CD4-positive, alpha-beta memory T cell (primary cell): ENCODE measurements at regions not wholly inside any gene's neighbourhood (a gene's known extent, or its start where the extent isn't known, plus 50 kb on each side); places are given as distances from the start of the nearest gene placed in this dataset.

Source experiments
- CTCF ChIA-PET: fragments of 350-600 bp; sonication (Branson Sonifier 250); formaldehyde crosslinking; loops from one replicate; lab custom pipeline; 2021; ENCODE audit warnings: inconsistent platforms; ENCODE audit not compliant: partially characterized antibody; lab: Charles Lee
- POLR2A ChIA-PET: fragments of 350-600 bp; sonication (Branson Sonifier 250); formaldehyde crosslinking; loops from one replicate; lab custom pipeline; 2021; ENCODE audit not compliant: partially characterized antibody; lab: Charles Lee
- DNase-seq, 5 donors: peaks; one replicate each; pipeline versions ENCODE4 v3.0.0 to v3.0.0-alpha.2; 2020 to 2022; ENCODE audit warnings: mixed read lengths in 1 of 5
- H3K27ac ChIP-seq: one replicate; pipeline ENCODE4 v1.7.0; 2013; ENCODE audit warnings: low read depth, low read length
- H3K27me3 ChIP-seq: 2 replicates; pipeline ENCODE4 v1.7.0; 2013; ENCODE audit warnings: mild to moderate bottlenecking, low read length, moderate library complexity; ENCODE audit not compliant: insufficient read depth
- H3K36me3 ChIP-seq: 2 replicates; pipeline ENCODE4 v1.7.0; 2013; ENCODE audit warnings: mild to moderate bottlenecking, low read length, moderate library complexity; ENCODE audit not compliant: insufficient read depth
- H3K4me1 ChIP-seq: 2 replicates; pipeline ENCODE4 v1.7.0; 2013; ENCODE audit warnings: mild to moderate bottlenecking, low read length, moderate library complexity; ENCODE audit not compliant: insufficient read depth
- H3K4me3 ChIP-seq, 2 donors: one replicate each; pipeline ENCODE4 v1.7.0; 2013; ENCODE audit warnings: low read length in 2 of 2, mild to moderate bottlenecking in 1 of 2
- H3K9me3 ChIP-seq, 2 donors: one replicate each; pipeline ENCODE4 v1.7.0; 2013; ENCODE audit warnings: low read length in 2 of 2, control low read depth in 1 of 2; ENCODE audit not compliant: control insufficient read depth in 1 of 2
- H3K27ac Mint-ChIP-seq, 7 donors: one replicate each; pipeline ENCODE4 v1.8.0; 2020 to 2021; ENCODE audit warnings: mixed read lengths in 7 of 7, mild to moderate bottlenecking in 6 of 7, inconsistent platforms in 3 of 7, moderate library complexity in 3 of 7
- H3K27me3 Mint-ChIP-seq, 2 donors: one replicate each; pipeline ENCODE4 v1.8.0; 2020 to 2021; ENCODE audit warnings: mixed read lengths in 2 of 2
- H3K36me3 Mint-ChIP-seq, 2 donors: one replicate each; pipeline ENCODE4 v1.8.0; 2020 to 2021; ENCODE audit warnings: mixed read lengths in 2 of 2, inconsistent platforms in 1 of 2, mild to moderate bottlenecking in 1 of 2
- H3K4me1 Mint-ChIP-seq, 4 donors: one replicate each; pipeline ENCODE4 v1.8.0; 2020 to 2021; ENCODE audit warnings: mixed read lengths in 4 of 4, mild to moderate bottlenecking in 1 of 4
- H3K4me3 Mint-ChIP-seq, 8 donors: one replicate each; pipeline ENCODE4 v1.8.0; 2020 to 2021; ENCODE audit warnings: mixed read lengths in 8 of 8, mild to moderate bottlenecking in 7 of 8, moderate library complexity in 6 of 8, inconsistent platforms in 3 of 8
- H3K9me3 Mint-ChIP-seq, 8 donors: one replicate each; pipeline ENCODE4 v1.8.0; 2020 to 2021; ENCODE audit warnings: mixed read lengths in 8 of 8, mild to moderate bottlenecking in 5 of 8, inconsistent platforms in 3 of 8, moderate library complexity in 1 of 8
- intact Hi-C: fragments of 100-400 bp; cut with micrococcal nuclease; formaldehyde crosslinking; loops from one replicate; pipeline ENCODE4 v1.15.1; 2023

DNA sequence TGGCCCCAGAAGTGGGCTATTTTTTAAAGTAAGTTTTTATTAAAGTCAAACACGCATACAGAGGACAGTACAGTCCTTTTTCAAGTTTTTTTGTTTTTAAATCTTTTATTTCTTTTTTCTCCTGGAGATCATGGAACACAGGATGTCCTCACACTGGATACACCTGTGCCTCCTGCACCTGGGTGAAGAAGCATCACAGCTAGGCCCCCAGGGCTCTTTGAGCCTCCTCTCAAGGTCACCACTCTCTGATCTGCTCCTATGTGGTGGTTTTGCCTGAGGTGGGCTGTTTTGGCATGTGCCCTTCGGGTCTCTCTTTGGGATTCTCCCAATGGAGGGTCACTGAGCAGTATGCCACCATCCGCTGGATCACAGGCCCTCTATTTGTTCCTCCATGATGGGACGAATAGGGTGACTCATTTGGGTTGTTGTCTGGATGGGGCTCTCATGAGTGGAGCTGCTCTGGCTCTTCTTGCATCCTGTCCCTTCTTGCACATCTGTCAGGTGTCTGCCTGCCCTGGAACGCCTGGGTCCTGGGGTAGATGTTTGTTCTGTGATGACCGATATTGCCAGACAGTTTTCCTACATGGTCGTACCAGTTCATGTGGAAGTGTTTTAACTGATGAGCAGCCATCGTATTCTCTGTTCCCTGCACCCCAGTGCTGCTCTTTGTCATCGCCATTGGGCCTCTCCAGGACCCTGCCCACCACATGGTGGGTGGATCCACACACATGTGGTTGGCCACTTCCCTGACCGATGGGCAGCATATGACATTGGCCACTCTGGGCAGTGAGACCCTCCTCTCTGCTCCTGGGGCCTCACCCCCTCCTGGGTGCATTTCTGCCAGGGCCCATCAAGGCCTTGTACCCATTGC lies 55.2 kb upstream of the MED9 start:
- H3K9me3 ChIP-seq, result peaks cover 0 to 4% of the 10 kb centered on the region in 2 donors
- ChIA-PET CTCF (no interaction called here), POLR2A (no interaction called here)
- H3K27me3 ChIP-seq, result no peaks in the 10 kb centered on the region
- Mint-ChIP-seq H3K4me3 (no peak overlapping the region), H3K27ac (no peak overlapping the region), H3K36me3 (no peaks in the 10 kb centered on the region), H3K27me3 (no peaks in the 10 kb centered on the region), H3K9me3 (peaks cover 0 to 5% (median 0%) of the 10 kb centered on the region in 8 donors), H3K4me1 (peaks cover 4 to 9% (median 6%) of the 10 kb centered on the region in 4 donors)
- no peak overlapping the region for H3K4me3 ChIP-seq
- no peak overlapping the region for H3K27ac ChIP-seq
- no peak for DNase-seq
- H3K36me3 ChIP-seq, result no peaks in the 10 kb centered on the region
- intact Hi-C loops, result no loop called here
- H3K4me1 ChIP-seq, result peaks cover 8% of the 10 kb centered on the region

DNA sequence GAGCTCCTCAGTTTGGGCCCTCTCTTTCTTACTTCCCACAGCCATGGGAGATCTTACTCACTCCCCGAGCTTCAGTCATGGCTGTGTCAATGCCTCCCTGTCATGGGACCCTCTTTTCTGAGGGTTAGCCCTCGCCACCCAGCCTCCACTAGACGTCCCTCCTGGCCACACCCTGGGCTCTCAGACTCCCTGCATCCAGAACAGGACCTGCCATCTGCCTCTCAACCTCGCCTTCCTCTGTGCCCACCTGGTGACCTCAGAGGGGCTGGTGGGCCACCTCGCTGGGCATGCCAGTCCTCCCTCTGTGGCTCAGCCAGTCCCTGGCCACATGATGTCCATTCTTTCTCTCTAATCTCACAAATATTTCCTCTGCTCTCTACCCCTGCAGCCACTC lies 54.6 kb upstream of the MED9 start:
- peaks cover 0 to 2% of the 10 kb centered on the region in 2 donors for H3K27me3 Mint-ChIP-seq
- Histone ChIP-seq H3K36me3 (no peaks in the 10 kb centered on the region), H3K27ac (no peak overlapping the region), H3K4me3 (no peak overlapping the region), H3K27me3 (no peaks in the 10 kb centered on the region), H3K4me1 (peaks cover 1% of the 10 kb centered on the region), H3K9me3 (peaks cover 0 to 4% of the 10 kb centered on the region in 2 donors)
- CTCF ChIA-PET, result no interaction called here
- no peaks in the 10 kb centered on the region for H3K36me3 Mint-ChIP-seq
- H3K9me3 Mint-ChIP-seq, result peaks cover 0 to 5% (median 0%) of the 10 kb centered on the region in 8 donors
- DNase-seq, result no peak
- H3K4me1 Mint-ChIP-seq, result peaks cover 0 to 2% (median 1%) of the 10 kb centered on the region in 4 donors
- no peak overlapping the region for H3K4me3 Mint-ChIP-seq
- POLR2A ChIA-PET, result no interaction called here
- intact Hi-C loops, result no loop called here
- no peak overlapping the region for H3K27ac Mint-ChIP-seq

- peaks cover 0 to 1% (median 0%) of the 10 kb centered on the region in 4 donors for H3K4me1 Mint-ChIP-seq
- H3K27ac ChIP-seq, result no peak overlapping the region
- ChIA-PET POLR2A (no interaction called here), CTCF (no interaction called here)
- H3K27me3 Mint-ChIP-seq, result peaks cover 0 to 2% of the 10 kb centered on the region in 2 donors
- no peaks in the 10 kb centered on the region for H3K36me3 ChIP-seq
- peaks cover 0 to 5% (median 0%) of the 10 kb centered on the region in 8 donors for H3K9me3 Mint-ChIP-seq
- intact Hi-C loops, result no loop called here
- no peak overlapping the region for H3K27ac Mint-ChIP-seq
- H3K36me3 Mint-ChIP-seq, result no peaks in the 10 kb centered on the region
- no peaks in the 10 kb centered on the region for H3K4me1 ChIP-seq
- H3K9me3 ChIP-seq, result peaks cover 0 to 4% of the 10 kb centered on the region in 2 donors
- DNase-seq, result no peak
- H3K4me3 Mint-ChIP-seq, result no peak overlapping the region
- no peak overlapping the region for H3K4me3 ChIP-seq
- H3K27me3 ChIP-seq, result no peaks in the 10 kb centered on the region
Measured at GRCh38 chr17:17422641-17423040, 54.2 kb upstream of the MED9 start.

DNA sequence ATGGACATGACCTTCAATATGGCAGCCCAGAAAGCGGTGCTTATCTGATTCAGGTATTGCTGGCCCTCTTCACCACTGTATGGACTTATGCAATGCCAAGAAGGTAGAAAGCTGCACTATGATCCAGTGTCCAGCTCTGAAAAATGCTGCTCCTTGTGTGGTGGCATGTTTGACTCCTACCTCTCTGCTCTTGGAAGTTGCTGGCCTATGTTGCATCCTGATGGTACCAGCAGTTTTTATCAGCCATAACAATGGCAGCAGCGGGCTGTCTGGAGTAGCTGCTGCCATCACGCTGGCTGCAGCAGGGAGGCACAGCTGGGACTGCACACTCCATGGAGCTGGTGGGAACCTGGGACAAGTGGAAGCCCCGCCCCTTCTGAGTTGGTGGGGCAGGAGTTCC lies 53.1 kb upstream of the MED9 start:
- Histone ChIP-seq H3K36me3 (no peaks in the 10 kb centered on the region), H3K9me3 (peaks cover 0 to 4% of the 10 kb centered on the region in 2 donors), H3K27me3 (no peaks in the 10 kb centered on the region), H3K4me3 (no peak overlapping the region), H3K27ac (no peak overlapping the region), H3K4me1 (no peaks in the 10 kb centered on the region)
- DNase-seq, result no peak
- Mint-ChIP-seq H3K36me3 (no peaks in the 10 kb centered on the region), H3K27me3 (peaks cover 0 to 2% of the 10 kb centered on the region in 2 donors), H3K27ac (no peak overlapping the region), H3K4me1 (no peaks in the 10 kb centered on the region), H3K4me3 (no peak overlapping the region), H3K9me3 (peaks cover 0 to 5% (median 0%) of the 10 kb centered on the region in 8 donors)
- ChIA-PET CTCF (no interaction called here), POLR2A (interaction anchor here (1.4 kb wide), 1 partner anchor 19 kb away, joined by 3 read pairs; no protein-coding TSS in a partner anchor)
- intact Hi-C loops, result no loop called here

- Mint-ChIP-seq H3K27me3 (peaks cover 0 to 2% of the 10 kb centered on the region in 2 donors), H3K9me3 (peaks cover 0 to 5% (median 0%) of the 10 kb centered on the region in 8 donors), H3K36me3 (no peaks in the 10 kb centered on the region), H3K4me3 (no peak overlapping the region), H3K4me1 (no peaks in the 10 kb centered on the region), H3K27ac (no peak overlapping the region)
- peaks cover 0 to 4% of the 10 kb centered on the region in 2 donors for H3K9me3 ChIP-seq
- H3K36me3 ChIP-seq, result no peaks in the 10 kb centered on the region
- CTCF ChIA-PET, result no interaction called here
- intact Hi-C loops, result no loop called here
- POLR2A ChIA-PET, result interaction anchor here (1.4 kb wide), 1 partner anchor 20 kb away, joined by 3 read pairs; no protein-coding TSS in a partner anchor
- H3K4me1 ChIP-seq, result no peaks in the 10 kb centered on the region
- DNase-seq, result no peak
- no peaks in the 10 kb centered on the region for H3K27me3 ChIP-seq
- no peak overlapping the region for H3K27ac ChIP-seq
- H3K4me3 ChIP-seq, result no peak overlapping the region
Measured at GRCh38 chr17:17424552-17424951, 52.2 kb upstream of the MED9 start.

- Histone ChIP-seq H3K4me1 (no peaks in the 10 kb centered on the region), H3K9me3 (peaks cover 0 to 4% of the 10 kb centered on the region in 2 donors), H3K27ac (no peak overlapping the region), H3K4me3 (no peak overlapping the region), H3K27me3 (no peaks in the 10 kb centered on the region), H3K36me3 (no peaks in the 10 kb centered on the region)
- no peak overlapping the region for H3K4me3 Mint-ChIP-seq
- no peak for DNase-seq
- POLR2A ChIA-PET, result no interaction called here
- CTCF ChIA-PET, result no interaction called here
- H3K9me3 Mint-ChIP-seq, result peaks cover 0 to 5% (median 0%) of the 10 kb centered on the region in 8 donors
- no peaks in the 10 kb centered on the region for H3K36me3 Mint-ChIP-seq
- H3K4me1 Mint-ChIP-seq, result no peaks in the 10 kb centered on the region
- peaks cover 0 to 2% of the 10 kb centered on the region in 2 donors for H3K27me3 Mint-ChIP-seq
- H3K27ac Mint-ChIP-seq, result no peak overlapping the region
- intact Hi-C loops, result no loop called here
Measured at GRCh38 chr17:17425005-17425404, 51.8 kb upstream of the MED9 start.

DNA sequence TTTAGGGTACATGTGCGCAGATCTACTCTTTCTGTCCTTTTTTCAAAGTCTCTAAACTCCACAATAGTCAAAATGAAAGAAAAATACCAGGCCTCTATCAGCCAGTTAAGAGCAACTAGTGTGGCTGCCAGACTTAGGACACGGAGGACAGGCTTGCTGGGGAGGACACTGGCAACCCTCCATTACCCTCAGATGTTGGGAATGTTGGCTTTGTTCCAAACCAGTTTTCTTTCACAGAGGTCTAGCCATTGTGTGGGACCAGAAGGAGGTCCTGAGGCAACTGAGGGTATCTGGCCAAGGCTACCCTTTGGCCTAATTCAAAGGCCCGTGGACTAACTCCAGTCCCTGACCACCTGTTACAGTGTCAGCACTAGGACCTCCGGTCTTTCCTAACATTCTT lies 51.2 kb upstream of the MED9 start:
- intact Hi-C loops, result no loop called here
- Histone ChIP-seq H3K4me1 (no peaks in the 10 kb centered on the region), H3K4me3 (no peak overlapping the region), H3K27me3 (no peaks in the 10 kb centered on the region), H3K27ac (no peak overlapping the region), H3K36me3 (no peaks in the 10 kb centered on the region), H3K9me3 (peaks cover 0 to 4% of the 10 kb centered on the region in 2 donors)
- Mint-ChIP-seq H3K4me1 (no peaks in the 10 kb centered on the region), H3K36me3 (no peaks in the 10 kb centered on the region), H3K27me3 (peaks cover 0 to 2% of the 10 kb centered on the region in 2 donors), H3K9me3 (peaks cover 0 to 5% (median 0%) of the 10 kb centered on the region in 8 donors), H3K4me3 (no peak overlapping the region), H3K27ac (no peak overlapping the region)
- DNase-seq, result no peak
- POLR2A ChIA-PET, result no interaction called here
- CTCF ChIA-PET, result no interaction called here
